OCI-LY1 (cell line): ENCODE measurements at regions not wholly inside any gene's neighbourhood (a gene's known extent, or its start where the extent isn't known, plus 50 kb on each side); places are given as distances from the start of the nearest gene placed in this dataset.

Experiments
- EZH2 ChIP-seq: fragments of 200-600 bp; sonication (generic), shearing (Covaris generic); IDR thresholded peaks from 2 replicates; pipeline ENCODE4 v1.8.0; 2017; ENCODE audit warnings: borderline replicate concordance, mixed run types, mild to moderate bottlenecking, antibody characterized with exemption, low read length, moderate library complexity, mixed read lengths
- TF ChIP-seq, protein P1 (sequence below): fragments of 200-600 bp; sonication (generic), shearing (Covaris generic); IDR thresholded peaks from 2 replicates; pipeline ENCODE4 v1.5.1; 2017; ENCODE audit warnings: mild to moderate bottlenecking, antibody characterized with exemption, low read length, moderate library complexity, mixed read lengths

DNA sequence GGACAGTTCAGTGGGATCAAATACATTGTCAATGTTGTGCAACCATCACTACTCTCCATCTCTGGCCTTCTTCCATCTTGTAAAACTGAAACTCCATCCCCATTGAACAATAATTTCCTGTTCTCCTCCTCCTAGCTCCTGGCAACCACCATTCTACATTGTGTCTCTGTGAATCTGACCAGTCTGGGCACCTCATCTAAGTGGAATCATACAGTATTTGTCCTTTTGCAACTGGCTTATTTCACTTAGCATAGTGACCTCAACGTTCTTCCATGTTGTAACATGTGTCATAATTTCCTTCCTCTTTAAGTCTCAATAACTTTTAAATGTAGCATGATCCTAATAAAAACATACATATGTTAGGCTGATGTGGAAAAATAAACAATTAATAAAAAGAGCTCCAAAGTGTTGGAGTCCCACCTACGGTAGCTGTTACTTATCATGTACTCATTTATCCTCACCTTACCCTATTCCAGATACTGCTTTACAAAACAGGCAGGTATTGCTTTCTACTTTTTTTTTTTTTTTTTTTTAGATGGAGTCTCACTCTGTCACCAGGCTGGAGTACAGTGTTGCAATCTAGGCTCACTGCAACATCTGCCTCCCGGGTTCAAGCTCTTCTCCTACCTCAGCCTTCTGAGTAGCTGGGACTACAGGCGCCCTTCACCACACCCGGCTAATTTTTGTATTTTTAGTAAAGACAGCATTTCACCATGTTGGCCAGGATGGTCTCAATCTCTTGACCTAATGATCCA, 91.9 kb downstream of the TNFAIP3 start:
- TF ChIP-seq, protein P1, sequence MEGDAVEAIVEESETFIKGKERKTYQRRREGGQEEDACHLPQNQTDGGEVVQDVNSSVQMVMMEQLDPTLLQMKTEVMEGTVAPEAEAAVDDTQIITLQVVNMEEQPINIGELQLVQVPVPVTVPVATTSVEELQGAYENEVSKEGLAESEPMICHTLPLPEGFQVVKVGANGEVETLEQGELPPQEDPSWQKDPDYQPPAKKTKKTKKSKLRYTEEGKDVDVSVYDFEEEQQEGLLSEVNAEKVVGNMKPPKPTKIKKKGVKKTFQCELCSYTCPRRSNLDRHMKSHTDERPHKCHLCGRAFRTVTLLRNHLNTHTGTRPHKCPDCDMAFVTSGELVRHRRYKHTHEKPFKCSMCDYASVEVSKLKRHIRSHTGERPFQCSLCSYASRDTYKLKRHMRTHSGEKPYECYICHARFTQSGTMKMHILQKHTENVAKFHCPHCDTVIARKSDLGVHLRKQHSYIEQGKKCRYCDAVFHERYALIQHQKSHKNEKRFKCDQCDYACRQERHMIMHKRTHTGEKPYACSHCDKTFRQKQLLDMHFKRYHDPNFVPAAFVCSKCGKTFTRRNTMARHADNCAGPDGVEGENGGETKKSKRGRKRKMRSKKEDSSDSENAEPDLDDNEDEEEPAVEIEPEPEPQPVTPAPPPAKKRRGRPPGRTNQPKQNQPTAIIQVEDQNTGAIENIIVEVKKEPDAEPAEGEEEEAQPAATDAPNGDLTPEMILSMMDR, result no peak
- TF ChIP-seq EZH2, result no peak
